Mucosa of stomach (tissue), 1 donor: ENCODE measurements at regions not wholly inside any gene's neighbourhood (a gene's known extent, or its start where the extent isn't known, plus 50 kb on each side); places are given as distances from the start of the nearest gene placed in this dataset.
"Not testable (repeated sequence)": the region's sequence is repeated elsewhere in the genome, so short reads cannot be mapped to it uniquely, and the experiment has no call there.

Source experiments
- H3K27me3 ChIP-seq: one replicate; pipeline ENCODE4 v1.7.0; 2013; ENCODE audit warnings: mild to moderate bottlenecking, low read length; ENCODE audit not compliant: control insufficient read depth, insufficient read depth
- H3K36me3 ChIP-seq: one replicate; pipeline ENCODE4 v1.7.0; 2013; ENCODE audit warnings: low read length; ENCODE audit not compliant: control insufficient read depth, insufficient read depth
- H3K4me1 ChIP-seq: one replicate; pipeline ENCODE4 v1.7.0; 2013; ENCODE audit warnings: mild to moderate bottlenecking, low read length; ENCODE audit not compliant: control insufficient read depth, insufficient read depth
- H3K4me3 ChIP-seq: one replicate; pipeline ENCODE4 v1.7.0; 2013; ENCODE audit warnings: low read length
- H3K9ac ChIP-seq: one replicate; pipeline ENCODE4 v1.7.0; 2013; ENCODE audit warnings: mild to moderate bottlenecking, low read length, moderate library complexity
- H3K9me3 ChIP-seq: one replicate; pipeline ENCODE4 v1.7.0; 2013; ENCODE audit warnings: mild to moderate bottlenecking, low read length, moderate library complexity; ENCODE audit not compliant: control insufficient read depth
- donor health status: Pancreatic carcinoma.

DNA sequence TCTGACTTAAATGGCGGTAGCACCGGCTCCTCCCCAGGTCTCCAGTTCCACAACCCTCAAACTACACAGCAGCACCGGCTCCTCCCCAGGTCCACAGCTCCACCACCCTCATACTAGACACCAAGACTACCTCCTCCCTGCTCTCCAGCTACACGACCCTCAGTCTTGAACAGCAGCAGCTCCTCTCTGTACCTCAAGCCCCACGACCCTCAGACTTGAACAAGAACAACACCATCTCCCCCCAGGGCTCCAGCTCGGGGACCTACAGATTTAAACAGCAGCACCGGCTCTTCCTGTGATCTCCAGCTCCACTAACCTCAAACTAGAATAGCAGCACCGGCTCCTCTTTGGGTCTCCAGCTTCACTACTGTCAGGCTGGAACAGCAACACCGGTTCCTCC lies 326.9 kb downstream of the PREX1 start:
- H3K27me3 ChIP-seq, H3K4me3 ChIP-seq, H3K4me1 ChIP-seq, H3K9me3 ChIP-seq, H3K9ac ChIP-seq, H3K36me3 ChIP-seq: not testable (repeated sequence)

- H3K9me3 ChIP-seq, H3K27me3 ChIP-seq, H3K36me3 ChIP-seq, H3K9ac ChIP-seq, H3K4me1 ChIP-seq, H3K4me3 ChIP-seq: not testable (repeated sequence)
Observed at GRCh38 chr20:48498939-48499338, 328.9 kb downstream of the PREX1 start.

GRCh38 chr20:48498125-48498524 lies 329.7 kb downstream of the PREX1 start:
- not testable (repeated sequence) for H3K36me3 ChIP-seq, H3K4me1 ChIP-seq, H3K9me3 ChIP-seq, H3K27me3 ChIP-seq, H3K9ac ChIP-seq, H3K4me3 ChIP-seq

- H3K9ac ChIP-seq: no peak overlapping the region
- H3K36me3 ChIP-seq: no peaks in the 10 kb centered on the region
- no peaks in the 10 kb centered on the region for H3K4me1 ChIP-seq
- peaks cover 4% of the 10 kb centered on the region for H3K27me3 ChIP-seq
- H3K4me3 ChIP-seq: no peak overlapping the region
- H3K9me3 ChIP-seq: no peaks in the 10 kb centered on the region
Observed at GRCh38 chr20:48493966-48494365, 333.8 kb downstream of the PREX1 start.

- not testable (repeated sequence) for H3K9me3 ChIP-seq, H3K4me1 ChIP-seq, H3K9ac ChIP-seq, H3K27me3 ChIP-seq, H3K4me3 ChIP-seq, H3K36me3 ChIP-seq
Observed at GRCh38 chr20:48493331-48493730, 334.5 kb downstream of the PREX1 start.

DNA sequence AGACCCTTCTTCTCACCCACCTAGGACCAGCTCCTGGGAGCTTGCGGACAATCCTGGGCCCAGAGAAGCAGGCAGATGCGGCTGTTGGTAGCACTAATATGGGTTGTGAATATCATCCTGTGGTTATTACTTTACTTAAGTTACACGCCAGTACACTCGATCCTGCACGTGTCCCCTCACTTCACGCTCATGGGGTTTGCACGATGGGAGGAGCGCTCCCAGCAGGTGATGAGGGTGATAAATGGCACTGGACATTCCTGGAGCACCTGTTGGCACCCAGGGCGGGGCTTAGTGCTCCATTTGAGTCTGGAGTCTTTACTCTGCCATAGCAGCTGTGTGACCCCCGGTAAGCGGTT lies 335.1 kb downstream of the PREX1 start:
- Histone ChIP-seq H3K9ac (no peak overlapping the region), H3K4me1 (no peaks in the 10 kb centered on the region), H3K27me3 (peaks cover 4% of the 10 kb centered on the region), H3K36me3 (no peaks in the 10 kb centered on the region), H3K9me3 (no peaks in the 10 kb centered on the region), H3K4me3 (no peak overlapping the region)

DNA sequence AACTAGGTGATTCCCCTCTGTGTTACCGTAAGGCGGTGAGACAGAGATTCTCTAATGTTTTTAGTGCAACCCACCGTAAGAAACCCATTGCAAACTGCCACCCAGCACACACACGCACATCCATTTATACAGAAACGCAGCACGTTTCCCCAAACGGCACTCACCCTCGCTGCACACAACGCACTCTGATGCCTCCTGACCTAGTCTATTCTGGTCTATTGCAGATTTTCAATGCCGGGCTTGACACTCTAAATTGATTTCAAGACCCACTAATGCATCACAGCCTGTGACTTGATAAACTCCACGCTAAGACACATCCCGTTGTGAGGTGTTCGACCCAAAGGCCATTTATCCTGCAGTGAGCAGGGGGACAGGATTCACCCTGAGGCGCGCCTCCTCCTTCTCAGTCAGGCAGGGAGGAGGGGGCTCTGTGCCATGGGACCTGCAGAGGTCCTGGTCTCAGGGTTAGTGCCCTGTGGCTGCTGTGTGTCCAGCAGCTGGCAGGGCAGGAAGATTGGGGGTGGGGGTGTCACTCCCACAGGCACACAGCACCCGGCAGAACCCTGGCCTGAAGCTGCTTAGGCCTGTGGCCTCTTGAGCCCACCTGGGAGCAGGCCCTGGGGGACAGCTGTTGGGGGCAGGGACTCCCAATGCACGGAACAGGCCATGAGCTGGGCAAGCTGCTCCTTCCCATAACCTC lies 335.6 kb downstream of the PREX1 start:
- Histone ChIP-seq H3K36me3 (no peaks in the 10 kb centered on the region), H3K4me1 (no peaks in the 10 kb centered on the region), H3K4me3 (no peak overlapping the region)

DNA sequence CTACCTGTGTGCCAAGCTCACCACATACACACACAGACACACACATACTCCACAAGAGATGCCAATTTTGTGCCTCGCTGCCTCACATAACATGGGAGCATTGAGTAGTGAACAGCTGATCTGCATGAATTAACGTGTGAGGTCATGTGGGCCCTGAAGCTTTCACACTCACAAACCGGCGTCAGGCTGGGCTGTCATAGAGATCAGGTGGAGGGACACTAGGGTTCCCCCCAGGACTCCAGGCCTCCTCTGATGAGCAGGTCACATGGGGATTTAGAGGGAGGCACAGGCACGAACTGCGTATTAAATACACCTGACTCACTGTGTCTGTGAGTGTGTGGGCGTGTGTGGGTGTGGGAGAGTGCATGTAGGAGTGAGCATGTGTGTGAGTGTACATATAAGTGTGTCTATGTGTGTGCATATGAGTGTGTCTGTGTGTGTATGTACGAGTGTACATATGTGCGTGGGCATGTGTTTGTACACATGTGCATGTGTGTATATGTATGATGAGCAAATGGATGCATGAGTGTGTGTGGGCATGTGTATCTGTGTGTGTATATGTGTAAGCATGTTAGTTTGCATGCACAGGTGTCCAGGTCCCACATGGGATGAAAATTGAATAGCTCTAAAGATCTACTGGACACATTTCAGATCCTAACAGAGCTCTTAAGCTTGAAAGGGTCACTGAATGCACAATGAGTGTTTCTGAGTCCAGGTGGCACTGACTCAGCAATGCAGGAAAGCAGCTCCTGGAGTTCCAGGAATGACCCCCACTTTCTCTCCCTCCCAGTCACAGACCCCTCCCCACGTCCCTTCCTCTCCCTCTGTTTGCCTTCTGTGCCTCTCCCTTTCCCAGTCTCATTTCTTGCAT lies 336.6 kb downstream of the PREX1 start:
- no peaks in the 10 kb centered on the region for H3K9me3 ChIP-seq
- no peaks in the 10 kb centered on the region for H3K4me1 ChIP-seq
- H3K4me3 ChIP-seq: no peak overlapping the region
- H3K36me3 ChIP-seq: no peaks in the 10 kb centered on the region
- no peak overlapping the region for H3K9ac ChIP-seq
- H3K27me3 ChIP-seq: peaks cover 4% of the 10 kb centered on the region

More for the DNA sequence above, 335.6 kb downstream of the PREX1 start:
- Histone ChIP-seq H3K9ac (no peak overlapping the region), H3K9me3 (no peaks in the 10 kb centered on the region), H3K27me3 (peaks cover 4% of the 10 kb centered on the region)

DNA sequence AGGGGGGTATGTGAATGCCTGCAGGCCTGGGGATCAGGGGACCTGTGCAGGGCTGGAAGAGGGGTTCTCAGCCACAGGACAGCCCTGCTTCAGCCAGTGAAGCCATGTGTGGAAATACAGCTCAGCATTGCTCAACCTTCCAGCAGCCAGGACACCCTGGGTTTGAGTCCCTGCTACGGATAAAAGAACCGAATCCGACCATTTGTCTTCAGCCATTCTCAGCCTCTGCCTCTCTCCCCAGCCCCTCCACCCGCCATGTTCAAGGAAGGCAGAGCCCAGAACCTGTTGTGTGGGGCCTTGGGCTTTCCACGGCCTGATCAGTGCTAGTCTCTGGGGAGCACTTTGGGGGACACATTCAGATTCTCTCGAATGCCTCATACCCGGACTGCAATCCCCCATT lies 337.5 kb downstream of the PREX1 start:
- H3K27me3 ChIP-seq, H3K9ac ChIP-seq, H3K36me3 ChIP-seq, H3K4me1 ChIP-seq, H3K9me3 ChIP-seq, H3K4me3 ChIP-seq: not testable (repeated sequence)

DNA sequence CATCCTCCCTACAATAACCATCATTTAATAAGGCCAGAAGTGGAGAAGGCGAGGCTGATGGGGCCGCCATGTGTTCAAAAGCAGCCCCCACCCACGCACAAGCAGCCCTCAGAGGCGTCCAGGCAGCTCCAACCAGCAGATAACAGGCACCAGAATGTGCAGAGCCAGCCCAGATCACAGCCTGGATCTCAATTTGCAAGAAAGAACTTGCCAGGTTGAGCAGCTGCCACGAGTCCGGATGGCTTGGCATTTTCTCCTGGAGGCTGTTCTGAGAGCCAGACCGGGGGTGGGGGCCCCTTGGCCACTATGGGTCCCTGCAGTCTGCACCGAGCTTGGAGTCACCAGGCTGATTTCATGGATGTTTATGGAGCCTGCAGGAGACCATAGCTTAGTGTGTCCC lies 338.1 kb downstream of the PREX1 start:
- no peaks in the 10 kb centered on the region for H3K36me3 ChIP-seq
- no peaks in the 10 kb centered on the region for H3K9me3 ChIP-seq
- H3K27me3 ChIP-seq: peaks cover 4% of the 10 kb centered on the region
- H3K9ac ChIP-seq: no peak overlapping the region
- H3K4me3 ChIP-seq: no peak overlapping the region
- no peaks in the 10 kb centered on the region for H3K4me1 ChIP-seq

DNA sequence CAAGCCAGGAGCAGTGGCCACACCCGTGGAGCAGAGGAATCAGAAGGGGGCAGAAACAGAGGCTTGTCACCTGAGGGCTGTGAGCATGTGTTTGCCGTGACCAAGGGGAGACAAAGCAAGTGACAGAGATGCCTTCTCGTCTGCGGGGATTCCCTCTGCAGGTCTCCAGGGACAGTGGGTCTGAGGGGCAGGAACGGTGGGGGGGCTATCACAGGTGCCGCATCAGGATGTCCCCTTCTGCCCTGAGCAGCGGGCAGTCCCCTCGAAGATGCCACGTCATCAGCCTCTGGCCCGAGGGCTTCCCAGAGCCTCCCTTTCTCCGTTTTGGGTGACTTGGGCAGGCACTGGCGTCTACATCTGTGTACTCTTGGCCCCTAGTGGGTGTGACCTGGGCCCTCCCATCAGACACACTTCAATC lies 338.7 kb downstream of the PREX1 start:
- no peaks in the 10 kb centered on the region for H3K36me3 ChIP-seq
- no peaks in the 10 kb centered on the region for H3K9me3 ChIP-seq
- H3K27me3 ChIP-seq: peaks cover 4% of the 10 kb centered on the region
- no peaks in the 10 kb centered on the region for H3K4me1 ChIP-seq
- H3K9ac ChIP-seq: no peak overlapping the region
- no peak overlapping the region for H3K4me3 ChIP-seq

- not testable (repeated sequence) for H3K9me3 ChIP-seq, H3K4me1 ChIP-seq, H3K27me3 ChIP-seq, H3K36me3 ChIP-seq, H3K4me3 ChIP-seq, H3K9ac ChIP-seq
Observed at GRCh38 chr20:48488334-48489034, 339.3 kb downstream of the PREX1 start.
